OCI-LY3 (cell line): ENCODE measurements at regions not wholly inside any gene's neighbourhood (a gene's known extent, or its start where the extent isn't known, plus 50 kb on each side); places are given as distances from the start of the nearest gene placed in this dataset.

Source experiments
- H2AFZ ChIP-seq: fragments of 200-600, 300-600 bp; shearing (Covaris generic); 2 replicates; pipeline ENCODE4 v1.6.0; 2014; ENCODE audit warnings: antibody characterized with exemption, low read depth, low read length
- H3K27ac ChIP-seq: fragments of 200-600, 300-600 bp; sonication (generic); 2 replicates; pipeline ENCODE4 v1.5.1; 2014; ENCODE audit warnings: mild to moderate bottlenecking, low read length, moderate library complexity, mixed read lengths
- H3K27me3 ChIP-seq: fragments of 200-600, 300-600 bp; sonication (generic); 2 replicates; pipeline ENCODE4 v1.6.1; 2014; ENCODE audit warnings: low read depth, low read length, mixed read lengths
- H3K36me3 ChIP-seq: fragments of 200-600, 300-600 bp; sonication (generic); replicated peaks from 2 replicates; pipeline ENCODE3; 2014; ENCODE audit warnings: low read depth, low read length, mixed read lengths
- H3K4me1 ChIP-seq: fragments of 300-600, 200-600 bp; sonication (generic); 2 replicates; pipeline ENCODE4 v1.6.1; 2014; ENCODE audit warnings: low read length, mixed read lengths
- H3K4me2 ChIP-seq: fragments of 200-600, 300-600 bp; sonication (generic); 2 replicates; pipeline ENCODE4 v1.6.1; 2014; ENCODE audit warnings: low read length, mixed read lengths
- H3K4me3 ChIP-seq: fragments of 300-600, 200-600 bp; sonication (generic); 2 replicates; pipeline ENCODE4 v1.5.1; 2014; ENCODE audit warnings: antibody characterized with exemption, mild to moderate bottlenecking, low read length, moderate library complexity
- H3K79me2 ChIP-seq: fragments of 300-600, 200-600 bp; shearing (Covaris generic); 2 replicates; pipeline ENCODE4 v1.6.1; 2014; ENCODE audit warnings: mild to moderate bottlenecking, low read length, mixed read lengths
- H3K9ac ChIP-seq: fragments of 300-600, 200-600 bp; shearing (Covaris generic); 2 replicates; pipeline ENCODE4 v1.6.0; 2014; ENCODE audit warnings: mild to moderate bottlenecking, low read length, moderate library complexity
- H3K9me3 ChIP-seq: fragments of 200-600, 300-600 bp; shearing (Covaris generic); 2 replicates; pipeline ENCODE4 v1.6.1; 2014; ENCODE audit warnings: low read length, mixed read lengths; ENCODE audit not compliant: insufficient read depth
- H4K20me1 ChIP-seq: fragments of 200-600, 300-600 bp; sonication (generic); 2 replicates; pipeline ENCODE4 v1.6.1; 2016; ENCODE audit warnings: low read length, mixed read lengths; ENCODE audit not compliant: insufficient read depth
- EZH2phosphoT487 ChIP-seq: fragments of 200-600 bp; shearing (Covaris generic); IDR thresholded peaks from 2 replicates; pipeline ENCODE4 v1.6.1; 2018; ENCODE audit warnings: antibody characterized with exemption, mixed run types, low read depth
- TF ChIP-seq, protein P1 (sequence below): fragments of 200-600, 300-600 bp; sonication (generic); IDR thresholded peaks from 2 replicates; pipeline ENCODE4 v1.5.1; 2014; ENCODE audit warnings: antibody characterized with exemption, low read length, low read depth

DNA sequence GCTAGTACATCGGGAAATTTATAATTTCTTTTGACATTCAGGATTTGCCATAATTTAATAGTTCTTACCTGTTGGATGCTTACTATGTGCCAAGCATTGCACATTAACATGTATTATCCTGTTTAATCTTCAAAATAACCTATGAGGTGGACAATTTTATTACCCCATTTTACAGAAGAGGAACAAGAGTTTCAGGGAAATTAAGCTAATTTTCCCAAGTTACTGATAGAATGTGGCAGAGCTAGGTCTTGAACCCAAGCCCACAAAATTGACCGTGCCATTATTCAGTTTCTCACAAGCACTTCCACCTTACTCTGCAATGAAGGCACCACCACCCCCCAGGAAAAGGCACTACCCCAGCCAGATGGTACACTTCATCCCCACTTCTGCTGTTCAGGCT, 161.1 kb upstream of the PLEKHG7 start:
- no peak overlapping the region for H3K27ac ChIP-seq
- H3K9ac ChIP-seq: no peak overlapping the region
- peaks cover 28% of the 10 kb centered on the region for H3K4me1 ChIP-seq
- no peak for TF ChIP-seq EZH2phosphoT487
- TF ChIP-seq, protein P1, sequence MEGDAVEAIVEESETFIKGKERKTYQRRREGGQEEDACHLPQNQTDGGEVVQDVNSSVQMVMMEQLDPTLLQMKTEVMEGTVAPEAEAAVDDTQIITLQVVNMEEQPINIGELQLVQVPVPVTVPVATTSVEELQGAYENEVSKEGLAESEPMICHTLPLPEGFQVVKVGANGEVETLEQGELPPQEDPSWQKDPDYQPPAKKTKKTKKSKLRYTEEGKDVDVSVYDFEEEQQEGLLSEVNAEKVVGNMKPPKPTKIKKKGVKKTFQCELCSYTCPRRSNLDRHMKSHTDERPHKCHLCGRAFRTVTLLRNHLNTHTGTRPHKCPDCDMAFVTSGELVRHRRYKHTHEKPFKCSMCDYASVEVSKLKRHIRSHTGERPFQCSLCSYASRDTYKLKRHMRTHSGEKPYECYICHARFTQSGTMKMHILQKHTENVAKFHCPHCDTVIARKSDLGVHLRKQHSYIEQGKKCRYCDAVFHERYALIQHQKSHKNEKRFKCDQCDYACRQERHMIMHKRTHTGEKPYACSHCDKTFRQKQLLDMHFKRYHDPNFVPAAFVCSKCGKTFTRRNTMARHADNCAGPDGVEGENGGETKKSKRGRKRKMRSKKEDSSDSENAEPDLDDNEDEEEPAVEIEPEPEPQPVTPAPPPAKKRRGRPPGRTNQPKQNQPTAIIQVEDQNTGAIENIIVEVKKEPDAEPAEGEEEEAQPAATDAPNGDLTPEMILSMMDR: no peak
- no peak overlapping the region for H3K4me3 ChIP-seq
- H4K20me1 ChIP-seq: no peaks in the 10 kb centered on the region
- no peak overlapping the region for H2AFZ ChIP-seq
- no peaks in the 10 kb centered on the region for H3K36me3 ChIP-seq
- no peak overlapping the region for H3K4me2 ChIP-seq
- no peaks in the 10 kb centered on the region for H3K27me3 ChIP-seq
- no peaks in the 10 kb centered on the region for H3K9me3 ChIP-seq
- H3K79me2 ChIP-seq: no peaks in the 10 kb centered on the region

DNA sequence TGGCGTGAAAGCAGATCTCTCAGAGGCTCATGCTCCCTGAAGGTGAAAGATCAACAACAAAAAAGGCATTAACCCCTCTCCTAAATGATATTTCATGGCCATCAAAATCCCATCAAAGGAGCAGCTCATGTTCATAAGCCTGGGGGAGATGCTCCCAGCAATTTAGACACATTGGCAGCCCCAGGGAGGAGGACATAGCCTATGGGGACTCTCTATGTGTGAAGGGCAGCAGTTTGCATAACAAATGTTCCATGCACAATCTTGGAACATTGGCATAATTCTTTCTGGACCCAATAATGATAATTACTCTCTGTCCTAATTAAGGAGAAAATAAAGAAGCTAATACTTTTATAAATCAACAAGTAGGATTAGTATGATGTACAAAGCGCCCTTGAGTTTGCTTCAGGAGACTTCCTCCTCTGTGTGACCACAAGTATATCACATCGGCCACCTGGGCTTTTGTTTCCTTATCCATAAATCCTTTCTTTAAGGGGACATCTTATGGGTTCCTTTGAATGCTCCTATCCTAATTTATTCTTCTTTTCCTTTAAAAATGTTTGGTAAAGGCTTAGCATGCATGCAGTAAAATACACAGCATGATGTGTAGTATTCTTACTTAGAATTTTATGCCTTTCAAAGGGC, 161.9 kb upstream of the PLEKHG7 start:
- Histone ChIP-seq H4K20me1 (no peaks in the 10 kb centered on the region), H3K4me3 (no peak overlapping the region), H3K9ac (no peak overlapping the region), H3K27ac (no peak overlapping the region), H3K4me2 (no peak overlapping the region), H3K27me3 (no peaks in the 10 kb centered on the region), H3K79me2 (no peaks in the 10 kb centered on the region), H3K9me3 (no peaks in the 10 kb centered on the region), H3K36me3 (no peaks in the 10 kb centered on the region), H2AFZ (no peak overlapping the region), H3K4me1 (peaks cover 20% of the 10 kb centered on the region)
- TF ChIP-seq, protein P1: no peak
- no peak for TF ChIP-seq EZH2phosphoT487

DNA sequence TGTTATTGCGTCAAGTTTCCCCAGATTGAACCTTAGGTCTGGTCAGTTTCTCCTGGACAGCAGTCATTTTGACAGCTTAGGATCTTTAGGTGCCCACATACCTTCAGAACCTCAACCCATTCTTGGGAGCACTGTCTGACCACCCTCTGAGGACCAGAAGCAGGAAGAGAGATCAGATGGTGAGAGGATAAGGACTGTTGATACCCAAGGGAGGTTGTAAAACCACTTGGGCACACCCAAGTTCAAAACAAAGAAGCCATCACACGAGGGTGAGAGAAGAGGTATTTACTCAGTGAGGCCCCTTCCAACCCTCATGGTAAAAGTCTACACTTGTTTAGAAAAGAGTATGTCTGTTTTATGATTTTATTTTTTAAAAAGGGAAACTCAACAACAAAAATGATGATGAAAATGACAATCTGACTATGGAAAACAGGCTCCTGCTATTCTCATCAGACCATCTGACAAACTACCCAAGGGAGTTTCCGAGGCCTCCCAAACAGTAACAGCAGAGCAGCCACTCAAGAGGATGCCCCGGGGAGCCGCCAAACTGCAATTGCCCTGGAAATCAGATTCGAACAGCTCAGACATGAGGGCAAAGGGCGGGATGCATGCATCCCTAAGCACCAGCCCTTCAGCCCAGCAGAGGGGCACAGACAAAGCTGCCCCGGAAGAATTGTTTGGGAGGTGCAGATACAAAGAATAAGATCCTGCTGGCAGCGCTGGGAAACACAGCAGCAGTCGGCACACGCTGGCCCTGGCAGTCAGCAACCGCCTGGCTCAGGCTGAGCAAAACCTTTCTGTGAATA, 162.6 kb upstream of the PLEKHG7 start:
- H3K79me2 ChIP-seq: no peaks in the 10 kb centered on the region
- no peaks in the 10 kb centered on the region for H3K27me3 ChIP-seq
- no peak overlapping the region for H3K9ac ChIP-seq
- no peak overlapping the region for H3K27ac ChIP-seq
- TF ChIP-seq EZH2phosphoT487: no peak
- TF ChIP-seq, protein P1: no peak
- H3K4me1 ChIP-seq: peaks cover 20% of the 10 kb centered on the region
- H4K20me1 ChIP-seq: no peaks in the 10 kb centered on the region
- H3K4me3 ChIP-seq: no peak overlapping the region
- no peak overlapping the region for H3K4me2 ChIP-seq
- H3K36me3 ChIP-seq: no peaks in the 10 kb centered on the region
- no peaks in the 10 kb centered on the region for H3K9me3 ChIP-seq
- H2AFZ ChIP-seq: no peak overlapping the region

DNA sequence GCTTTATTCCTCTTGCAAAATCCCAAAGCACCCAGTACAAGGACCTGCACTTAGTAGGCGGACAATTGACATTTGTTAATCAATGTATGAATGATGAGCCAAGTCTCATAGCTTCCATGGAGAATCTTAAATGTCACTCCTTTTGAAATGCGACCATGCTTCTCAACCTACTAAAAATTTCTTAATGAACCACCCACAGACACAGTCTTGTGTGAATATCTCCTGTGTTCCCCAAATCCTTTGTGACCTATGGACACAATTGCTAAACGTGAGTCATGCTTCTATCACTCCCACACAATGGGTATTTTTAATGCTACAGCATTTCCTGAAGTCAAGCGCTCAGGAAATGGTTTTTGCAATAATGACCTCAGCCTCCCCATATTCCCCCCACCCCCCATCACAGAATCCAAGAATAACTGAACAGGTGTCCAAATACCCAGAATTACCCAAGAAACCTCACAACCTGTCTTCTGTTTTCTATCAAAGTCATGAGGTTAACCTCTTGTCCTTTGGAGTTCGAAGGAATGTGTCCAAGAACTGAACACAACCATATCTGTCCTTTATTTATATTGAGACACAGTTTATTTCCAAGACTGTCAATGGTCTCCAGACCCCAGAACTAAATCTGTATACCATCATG, 163.6 kb upstream of the PLEKHG7 start:
- peak overlapping the region; percentile 10; the same call in 1 of the 2 replicates for H3K4me2 ChIP-seq
- no peaks in the 10 kb centered on the region for H3K36me3 ChIP-seq
- no peaks in the 10 kb centered on the region for H3K79me2 ChIP-seq
- H2AFZ ChIP-seq: peak overlapping the region; percentile 20; the same call in 1 of the 2 replicates
- TF ChIP-seq, protein P1: no peak
- TF ChIP-seq EZH2phosphoT487: no peak
- no peak overlapping the region for H3K27ac ChIP-seq
- H3K9ac ChIP-seq: no peak overlapping the region
- no peak overlapping the region for H3K4me3 ChIP-seq
- peaks cover 20% of the 10 kb centered on the region for H3K4me1 ChIP-seq
- H4K20me1 ChIP-seq: no peaks in the 10 kb centered on the region
- H3K9me3 ChIP-seq: no peaks in the 10 kb centered on the region
- no peaks in the 10 kb centered on the region for H3K27me3 ChIP-seq
